Neural cell (in vitro differentiated cells): ENCODE measurements at regions not wholly inside any gene's neighbourhood (a gene's known extent, or its start where the extent isn't known, plus 50 kb on each side); places are given as distances from the start of the nearest gene placed in this dataset.

Source experiments
- EP300 ChIP-seq: fragments of 450-650 bp; conservative IDR thresholded peaks from 2 replicates; pipeline ENCODE4 v1.6.1; 2014; ENCODE audit warnings: antibody characterized with exemption, mild to moderate bottlenecking, moderate library complexity; ENCODE audit not compliant: poor library complexity, severe bottlenecking
- EZH2 ChIP-seq: fragments of 200-600, 300-800 bp; shearing (Covaris generic), sonication (generic); IDR thresholded peaks from 2 replicates; pipeline ENCODE4 v1.6.1; 2014; ENCODE audit warnings: antibody characterized with exemption, low read length, borderline replicate concordance, mild to moderate bottlenecking; ENCODE audit not compliant: insufficient read depth, poor library complexity, severe bottlenecking
- MXI1 ChIP-seq: fragments of 450-650 bp; conservative IDR thresholded peaks from 2 replicates; pipeline ENCODE4 v1.6.1; 2014; ENCODE audit warnings: antibody characterized with exemption, mild to moderate bottlenecking; ENCODE audit not compliant: poor library complexity, severe bottlenecking
- POLR2AphosphoS5 ChIP-seq: IDR thresholded peaks from 2 replicates; pipeline ENCODE4 v1.6.1; 2012
- RAD21 ChIP-seq: fragments of 450-650 bp; conservative IDR thresholded peaks from 2 replicates; pipeline ENCODE4 v1.6.1; 2014; ENCODE audit warnings: antibody characterized with exemption, mild to moderate bottlenecking, moderate library complexity
- REST ChIP-seq: IDR thresholded peaks from 2 replicates; pipeline ENCODE4 v1.6.1; 2012; ENCODE audit warnings: borderline replicate concordance
- SMC3 ChIP-seq: fragments of 450-650 bp; conservative IDR thresholded peaks from 2 replicates; pipeline ENCODE4 v1.6.1; 2014; ENCODE audit warnings: antibody characterized with exemption, mild to moderate bottlenecking, moderate library complexity; ENCODE audit not compliant: poor library complexity
- TAF1 ChIP-seq: IDR thresholded peaks from 2 replicates; pipeline ENCODE4 v1.6.1; 2012; ENCODE audit warnings: low read depth
- TF ChIP-seq, protein P1 (sequence below): fragments of 450-650 bp; IDR thresholded peaks from 2 replicates; pipeline ENCODE4 v1.5.1; 2014; ENCODE audit warnings: antibody characterized with exemption, mild to moderate bottlenecking, moderate library complexity; ENCODE audit not compliant: poor library complexity, severe bottlenecking

- TF ChIP-seq EZH2 (no peak), EP300 (no peak), RAD21 (no peak), SMC3 (no peak), TAF1 (no peak), POLR2AphosphoS5 (no peak), MXI1 (no peak), REST (no peak)
- TF ChIP-seq, protein P1, sequence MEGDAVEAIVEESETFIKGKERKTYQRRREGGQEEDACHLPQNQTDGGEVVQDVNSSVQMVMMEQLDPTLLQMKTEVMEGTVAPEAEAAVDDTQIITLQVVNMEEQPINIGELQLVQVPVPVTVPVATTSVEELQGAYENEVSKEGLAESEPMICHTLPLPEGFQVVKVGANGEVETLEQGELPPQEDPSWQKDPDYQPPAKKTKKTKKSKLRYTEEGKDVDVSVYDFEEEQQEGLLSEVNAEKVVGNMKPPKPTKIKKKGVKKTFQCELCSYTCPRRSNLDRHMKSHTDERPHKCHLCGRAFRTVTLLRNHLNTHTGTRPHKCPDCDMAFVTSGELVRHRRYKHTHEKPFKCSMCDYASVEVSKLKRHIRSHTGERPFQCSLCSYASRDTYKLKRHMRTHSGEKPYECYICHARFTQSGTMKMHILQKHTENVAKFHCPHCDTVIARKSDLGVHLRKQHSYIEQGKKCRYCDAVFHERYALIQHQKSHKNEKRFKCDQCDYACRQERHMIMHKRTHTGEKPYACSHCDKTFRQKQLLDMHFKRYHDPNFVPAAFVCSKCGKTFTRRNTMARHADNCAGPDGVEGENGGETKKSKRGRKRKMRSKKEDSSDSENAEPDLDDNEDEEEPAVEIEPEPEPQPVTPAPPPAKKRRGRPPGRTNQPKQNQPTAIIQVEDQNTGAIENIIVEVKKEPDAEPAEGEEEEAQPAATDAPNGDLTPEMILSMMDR, result no peak
These were observed 812.2 kb upstream of the LUZP2 start for GRCh38 chr11:23684701-23685100.
